ENCODE measurements at regions not wholly inside any gene's neighbourhood (a gene's known extent, or its start where the extent isn't known, plus 50 kb on each side); places are given as distances from the start of the nearest gene placed in this dataset.

GRCh38 chr1:232278925-232279324 lies 351.0 kb downstream of the SIPA1L2 start:
- TF ChIP-seq POLR2AphosphoS5 (IDR thresholded peaks at IDR 0.05) = no peak
- TF ChIP-seq, protein P1, sequence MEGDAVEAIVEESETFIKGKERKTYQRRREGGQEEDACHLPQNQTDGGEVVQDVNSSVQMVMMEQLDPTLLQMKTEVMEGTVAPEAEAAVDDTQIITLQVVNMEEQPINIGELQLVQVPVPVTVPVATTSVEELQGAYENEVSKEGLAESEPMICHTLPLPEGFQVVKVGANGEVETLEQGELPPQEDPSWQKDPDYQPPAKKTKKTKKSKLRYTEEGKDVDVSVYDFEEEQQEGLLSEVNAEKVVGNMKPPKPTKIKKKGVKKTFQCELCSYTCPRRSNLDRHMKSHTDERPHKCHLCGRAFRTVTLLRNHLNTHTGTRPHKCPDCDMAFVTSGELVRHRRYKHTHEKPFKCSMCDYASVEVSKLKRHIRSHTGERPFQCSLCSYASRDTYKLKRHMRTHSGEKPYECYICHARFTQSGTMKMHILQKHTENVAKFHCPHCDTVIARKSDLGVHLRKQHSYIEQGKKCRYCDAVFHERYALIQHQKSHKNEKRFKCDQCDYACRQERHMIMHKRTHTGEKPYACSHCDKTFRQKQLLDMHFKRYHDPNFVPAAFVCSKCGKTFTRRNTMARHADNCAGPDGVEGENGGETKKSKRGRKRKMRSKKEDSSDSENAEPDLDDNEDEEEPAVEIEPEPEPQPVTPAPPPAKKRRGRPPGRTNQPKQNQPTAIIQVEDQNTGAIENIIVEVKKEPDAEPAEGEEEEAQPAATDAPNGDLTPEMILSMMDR (IDR thresholded peaks at IDR 0.05) = no peak

All from gastroesophageal sphincter (tissue), 3 donors.